HG03097 (cell line): ENCODE measurements at regions not wholly inside any gene's neighbourhood (a gene's known extent, or its start where the extent isn't known, plus 50 kb on each side); places are given as distances from the start of the nearest gene placed in this dataset.
"Not testable (repeated sequence)": the region's sequence is repeated elsewhere in the genome, so short reads cannot be mapped to it uniquely, and the experiment has no call there.

Source experiments
- ATAC-seq: cut with Tn5 transposase; IDR thresholded peaks from one replicate; pipeline ENCODE4 v1.9.1; 2021; ENCODE audit not compliant: unreplicated experiment, low FRiP score

GRCh38 chr16:59044616-59045015 lies 310.5 kb upstream of the GOT2 start:
- ATAC-seq, result no peak

GRCh38 chr16:59042301-59042700 lies 308.2 kb upstream of the GOT2 start:
- ATAC-seq, result no peak

- no peak for ATAC-seq
These were observed 305.1 kb upstream of the GOT2 start for GRCh38 chr16:59039066-59039720.

- ATAC-seq, result no peak
These were observed 296.9 kb upstream of the GOT2 start for GRCh38 chr16:59030923-59031485.

- no peak for ATAC-seq
These were observed 287.6 kb upstream of the GOT2 start for GRCh38 chr16:59021751-59022150.

- ATAC-seq, result no peak
These were observed 279.8 kb upstream of the GOT2 start for GRCh38 chr16:59013930-59014329.

GRCh38 chr16:58999762-59000161 lies 265.6 kb upstream of the GOT2 start:
- no peak for ATAC-seq

GRCh38 chr16:58992755-58993154 lies 258.6 kb upstream of the GOT2 start:
- not testable (repeated sequence) for ATAC-seq

- not testable (repeated sequence) for ATAC-seq
These were observed 249.3 kb upstream of the GOT2 start for GRCh38 chr16:58983181-58983965.

GRCh38 chr16:58970775-58971174 lies 236.7 kb upstream of the GOT2 start:
- peak; percentile 82 for ATAC-seq

GRCh38 chr16:58963479-58963878 lies 229.4 kb upstream of the GOT2 start:
- ATAC-seq, result no peak

- no peak for ATAC-seq
These were observed 228.7 kb upstream of the GOT2 start for GRCh38 chr16:58962811-58963210.

GRCh38 chr16:58960484-58960883 lies 226.4 kb upstream of the GOT2 start:
- no peak for ATAC-seq

- ATAC-seq, result no peak
These were observed 225.9 kb upstream of the GOT2 start for GRCh38 chr16:58960034-58960433.

- no peak for ATAC-seq
These were observed 224.6 kb upstream of the GOT2 start for GRCh38 chr16:58958749-58959148.

- ATAC-seq, result no peak
These were observed 214.1 kb upstream of the GOT2 start for GRCh38 chr16:58948244-58948643.

- no peak for ATAC-seq
These were observed 206.5 kb upstream of the GOT2 start for GRCh38 chr16:58940609-58941008.

GRCh38 chr16:58938811-58939210 lies 204.7 kb upstream of the GOT2 start:
- ATAC-seq, result no peak

- ATAC-seq, result no peak
These were observed 203.5 kb upstream of the GOT2 start for GRCh38 chr16:58937661-58938060.

- ATAC-seq, result no peak
These were observed 199.1 kb upstream of the GOT2 start for GRCh38 chr16:58933186-58933585.

- no peak for ATAC-seq
These were observed 197.3 kb upstream of the GOT2 start for GRCh38 chr16:58931436-58931835.

- no peak for ATAC-seq
These were observed 189.0 kb upstream of the GOT2 start for GRCh38 chr16:58923094-58923493.
